Choroid plexus epithelial cell (primary cell): ENCODE measurements at regions not wholly inside any gene's neighbourhood (a gene's known extent, or its start where the extent isn't known, plus 50 kb on each side); places are given as distances from the start of the nearest gene placed in this dataset.

ENCODE experiments used
- DNase-seq: peaks from one replicate; pipeline ENCODE4 v3.0.0-alpha.2; 2010; ENCODE audit warnings: low read depth
- H3K4me3 ChIP-seq: 2 replicates; pipeline ENCODE4 v1.5.1; 2011; ENCODE audit warnings: low read depth, mild to moderate bottlenecking, control low read depth, low read length, moderate library complexity
- TF ChIP-seq, protein P1 (sequence below): conservative IDR thresholded peaks from 2 replicates; pipeline ENCODE4 v1.5.1; 2011; ENCODE audit warnings: low read depth, mild to moderate bottlenecking, control low read depth, inconsistent platforms, low read length, moderate library complexity

DNA sequence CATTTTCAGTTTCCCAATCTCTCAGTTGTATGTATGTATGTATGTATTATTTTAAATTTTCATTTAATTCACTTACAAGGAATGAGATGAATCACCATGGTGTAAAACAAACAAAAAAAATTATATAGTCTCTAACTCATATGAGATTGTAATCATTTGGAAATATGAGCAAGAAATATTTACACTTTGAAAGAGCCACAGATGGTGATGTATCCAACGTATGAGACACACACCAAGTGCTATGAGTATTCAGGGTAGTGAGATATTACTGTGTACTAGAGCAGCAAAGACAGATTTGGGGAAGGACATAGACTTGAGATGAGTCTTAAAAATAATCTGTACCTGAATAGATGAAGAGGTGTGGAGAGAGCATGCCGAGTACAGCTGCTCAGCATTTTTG, 1154.4 kb downstream of the RAPGEF2 start:
- TF ChIP-seq, protein P1, sequence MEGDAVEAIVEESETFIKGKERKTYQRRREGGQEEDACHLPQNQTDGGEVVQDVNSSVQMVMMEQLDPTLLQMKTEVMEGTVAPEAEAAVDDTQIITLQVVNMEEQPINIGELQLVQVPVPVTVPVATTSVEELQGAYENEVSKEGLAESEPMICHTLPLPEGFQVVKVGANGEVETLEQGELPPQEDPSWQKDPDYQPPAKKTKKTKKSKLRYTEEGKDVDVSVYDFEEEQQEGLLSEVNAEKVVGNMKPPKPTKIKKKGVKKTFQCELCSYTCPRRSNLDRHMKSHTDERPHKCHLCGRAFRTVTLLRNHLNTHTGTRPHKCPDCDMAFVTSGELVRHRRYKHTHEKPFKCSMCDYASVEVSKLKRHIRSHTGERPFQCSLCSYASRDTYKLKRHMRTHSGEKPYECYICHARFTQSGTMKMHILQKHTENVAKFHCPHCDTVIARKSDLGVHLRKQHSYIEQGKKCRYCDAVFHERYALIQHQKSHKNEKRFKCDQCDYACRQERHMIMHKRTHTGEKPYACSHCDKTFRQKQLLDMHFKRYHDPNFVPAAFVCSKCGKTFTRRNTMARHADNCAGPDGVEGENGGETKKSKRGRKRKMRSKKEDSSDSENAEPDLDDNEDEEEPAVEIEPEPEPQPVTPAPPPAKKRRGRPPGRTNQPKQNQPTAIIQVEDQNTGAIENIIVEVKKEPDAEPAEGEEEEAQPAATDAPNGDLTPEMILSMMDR: no peak
- DNase-seq: no peak

GRCh38 chr4:160265014-160265413, 1162.1 kb downstream of the RAPGEF2 start:
- TF ChIP-seq, protein P1: no peak

More for the DNA sequence above, 1154.4 kb downstream of the RAPGEF2 start:
- H3K4me3 ChIP-seq: no peak overlapping the region

DNA sequence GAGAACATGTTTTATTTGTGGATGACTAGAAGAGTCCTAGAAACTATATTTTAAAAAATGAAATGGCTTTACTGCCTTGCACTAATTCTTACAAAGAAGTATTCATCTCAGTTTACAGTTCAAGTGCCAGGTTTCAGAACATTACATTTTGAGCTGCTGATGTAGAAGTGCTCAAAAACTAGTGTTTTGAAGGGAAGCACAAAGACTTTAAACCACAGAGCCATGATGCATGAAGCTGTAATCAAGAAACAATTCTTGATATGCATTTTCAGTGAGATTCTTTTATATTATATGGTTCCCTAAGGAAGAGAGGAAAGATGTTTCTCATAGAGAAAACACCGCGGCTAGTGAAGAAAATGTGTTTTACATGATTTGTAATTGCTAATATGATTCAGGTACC, 1163.0 kb downstream of the RAPGEF2 start:
- no peak overlapping the region for H3K4me3 ChIP-seq
- peak; percentile 10 for DNase-seq
- TF ChIP-seq, protein P1: no peak

More at GRCh38 chr4:160265014-160265413, 1162.1 kb downstream of the RAPGEF2 start:
- no peak overlapping the region for H3K4me3 ChIP-seq
- DNase-seq: peak; percentile 45

GRCh38 chr4:160276785-160277325, 1174.0 kb downstream of the RAPGEF2 start:
- no peak for DNase-seq
- TF ChIP-seq, protein P1: no peak
- no peak overlapping the region for H3K4me3 ChIP-seq

GRCh38 chr4:160283081-160283480, 1180.2 kb downstream of the RAPGEF2 start:
- TF ChIP-seq, protein P1: no peak
- no peak for DNase-seq
- no peak overlapping the region for H3K4me3 ChIP-seq

DNA sequence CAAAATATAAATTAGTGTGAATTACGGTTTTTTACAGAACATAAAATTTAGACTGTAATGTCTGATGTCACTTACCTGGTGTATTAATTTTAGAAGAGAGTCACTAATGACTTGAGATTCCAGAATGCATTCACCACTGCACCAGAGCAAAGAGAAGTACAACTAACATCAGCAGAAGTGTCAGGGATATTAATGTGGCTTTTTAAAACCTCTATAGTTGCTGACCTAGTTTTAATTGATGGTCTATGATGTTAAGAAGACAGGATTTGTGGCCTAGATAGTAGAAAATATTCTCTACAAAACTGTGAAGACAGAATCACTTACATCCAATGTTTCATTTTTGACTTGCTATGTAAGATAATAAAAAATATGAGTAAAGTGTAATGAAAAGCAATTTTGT, 1181.6 kb downstream of the RAPGEF2 start:
- TF ChIP-seq, protein P1: no peak
- no peak overlapping the region for H3K4me3 ChIP-seq
- no peak for DNase-seq

- no peak overlapping the region for H3K4me3 ChIP-seq
- TF ChIP-seq, protein P1: no peak
- DNase-seq: no peak
These were observed 1183.2 kb downstream of the RAPGEF2 start for GRCh38 chr4:160286051-160286450.
